ENCODE measurements at regions not wholly inside any gene's neighbourhood (a gene's known extent, or its start where the extent isn't known, plus 50 kb on each side); places are given as distances from the start of the nearest gene placed in this dataset.
"Not testable (repeated sequence)": the region's sequence is repeated elsewhere in the genome, so short reads cannot be mapped to it uniquely, and the experiment has no call there.

- DNase-seq (ENCODE audit: low read depth, low spot score) = no peak
- TF ChIP-seq FOXP2 (optimal IDR thresholded peaks at IDR 0.05; ENCODE audit: control extremely low read depth, extremely low read length, insufficient read depth) (no peak), POLR2AphosphoS5 (IDR thresholded peaks at IDR 0.05; ENCODE audit: borderline replicate concordance, low read depth, low read length) (no peak), EZH2 (IDR thresholded peaks at IDR 0.05) (no peak)
- no peak overlapping the region for H3K9ac ChIP-seq (ENCODE audit: insufficient read length)
- no peak overlapping the region for H3K4me3 ChIP-seq
- H3K36me3 ChIP-seq (ENCODE audit: insufficient read depth, low read length) = no peaks in the 10 kb centered on the region
- H3K27ac ChIP-seq = no peak overlapping the region
- H3K9me3 ChIP-seq (ENCODE audit: low read depth, low read length) = no peaks in the 10 kb centered on the region
Observed at GRCh38 chr5:106267256-106267655, 1403.5 kb downstream of the EFNA5 start.

GRCh38 chr5:106262395-106262794 lies 1408.3 kb downstream of the EFNA5 start:
- Histone ChIP-seq H3K9me3 (ENCODE audit: low read depth, low read length) (no peaks in the 10 kb centered on the region), H3K27ac (no peak overlapping the region), H3K9ac (ENCODE audit: insufficient read length) (no peak overlapping the region), H3K4me3 (no peak overlapping the region), H3K36me3 (ENCODE audit: insufficient read depth, low read length) (no peaks in the 10 kb centered on the region)
- no peak for DNase-seq (ENCODE audit: low read depth, low spot score)
- no peak for TF ChIP-seq EZH2 (IDR thresholded peaks at IDR 0.05)
- no peak for TF ChIP-seq POLR2AphosphoS5 (IDR thresholded peaks at IDR 0.05; ENCODE audit: borderline replicate concordance, low read depth, low read length)
- TF ChIP-seq FOXP2 (optimal IDR thresholded peaks at IDR 0.05; ENCODE audit: control extremely low read depth, extremely low read length, insufficient read depth) = no peak

- not testable (repeated sequence) for H3K27ac ChIP-seq; H3K36me3 ChIP-seq (ENCODE audit: insufficient read depth, low read length); H3K4me3 ChIP-seq; H3K9ac ChIP-seq (ENCODE audit: insufficient read length); H3K9me3 ChIP-seq (ENCODE audit: low read depth, low read length); DNase-seq (ENCODE audit: low read depth, low spot score)
Observed at GRCh38 chr5:106259431-106260090, 1411.2 kb downstream of the EFNA5 start.

- H3K9ac ChIP-seq (ENCODE audit: insufficient read length) = no peak overlapping the region
- no peaks in the 10 kb centered on the region for H3K36me3 ChIP-seq (ENCODE audit: insufficient read depth, low read length)
- no peak for TF ChIP-seq POLR2AphosphoS5 (IDR thresholded peaks at IDR 0.05; ENCODE audit: borderline replicate concordance, low read depth, low read length)
- no peak for TF ChIP-seq FOXP2 (optimal IDR thresholded peaks at IDR 0.05; ENCODE audit: control extremely low read depth, extremely low read length, insufficient read depth)
- TF ChIP-seq EZH2 (IDR thresholded peaks at IDR 0.05) = no peak
- no peaks in the 10 kb centered on the region for H3K9me3 ChIP-seq (ENCODE audit: low read depth, low read length)
- H3K4me3 ChIP-seq = no peak overlapping the region
- no peak for DNase-seq (ENCODE audit: low read depth, low spot score)
- H3K27ac ChIP-seq = no peak overlapping the region
Observed at GRCh38 chr5:106258591-106259125, 1412.1 kb downstream of the EFNA5 start.

GRCh38 chr5:106254784-106255183 lies 1416.0 kb downstream of the EFNA5 start:
- Histone ChIP-seq H3K4me3 (no peak overlapping the region), H3K9ac (ENCODE audit: insufficient read length) (no peak overlapping the region), H3K36me3 (ENCODE audit: insufficient read depth, low read length) (no peaks in the 10 kb centered on the region), H3K27ac (no peak overlapping the region), H3K9me3 (ENCODE audit: low read depth, low read length) (no peaks in the 10 kb centered on the region)
- DNase-seq (ENCODE audit: low read depth, low spot score) = no peak
- TF ChIP-seq FOXP2 (optimal IDR thresholded peaks at IDR 0.05; ENCODE audit: control extremely low read depth, extremely low read length, insufficient read depth) = no peak
- no peak for TF ChIP-seq EZH2 (IDR thresholded peaks at IDR 0.05)
- TF ChIP-seq POLR2AphosphoS5 (IDR thresholded peaks at IDR 0.05; ENCODE audit: borderline replicate concordance, low read depth, low read length) = no peak

- not testable (repeated sequence) for DNase-seq (ENCODE audit: low read depth, low spot score); H3K36me3 ChIP-seq (ENCODE audit: insufficient read depth, low read length); H3K27ac ChIP-seq; H3K9me3 ChIP-seq (ENCODE audit: low read depth, low read length); H3K4me3 ChIP-seq; H3K9ac ChIP-seq (ENCODE audit: insufficient read length)
Observed at GRCh38 chr5:106246044-106246745, 1424.5 kb downstream of the EFNA5 start.

- no peak for DNase-seq (ENCODE audit: low read depth, low spot score)
- H3K36me3 ChIP-seq (ENCODE audit: insufficient read depth, low read length) = no peaks in the 10 kb centered on the region
- H3K9me3 ChIP-seq (ENCODE audit: low read depth, low read length) = no peaks in the 10 kb centered on the region
- H3K9ac ChIP-seq (ENCODE audit: insufficient read length) = no peak overlapping the region
- no peak overlapping the region for H3K27ac ChIP-seq
- H3K4me3 ChIP-seq = no peak overlapping the region
- TF ChIP-seq FOXP2 (optimal IDR thresholded peaks at IDR 0.05; ENCODE audit: control extremely low read depth, extremely low read length, insufficient read depth) (no peak), POLR2AphosphoS5 (IDR thresholded peaks at IDR 0.05; ENCODE audit: borderline replicate concordance, low read depth, low read length) (no peak), EZH2 (IDR thresholded peaks at IDR 0.05) (no peak)
Observed at GRCh38 chr5:106241409-106241808, 1429.3 kb downstream of the EFNA5 start.

GRCh38 chr5:106205916-106206571 lies 1464.7 kb downstream of the EFNA5 start:
- Histone ChIP-seq H3K9ac (ENCODE audit: insufficient read length) (no peak overlapping the region), H3K4me3 (no peak overlapping the region), H3K36me3 (ENCODE audit: insufficient read depth, low read length) (no peaks in the 10 kb centered on the region), H3K27ac (no peak overlapping the region), H3K9me3 (ENCODE audit: low read depth, low read length) (peaks cover 5% of the 10 kb centered on the region; the same call in 1 of the 2 replicates)
- TF ChIP-seq FOXP2 (optimal IDR thresholded peaks at IDR 0.05; ENCODE audit: control extremely low read depth, extremely low read length, insufficient read depth) (no peak), EZH2 (IDR thresholded peaks at IDR 0.05) (no peak), POLR2AphosphoS5 (IDR thresholded peaks at IDR 0.05; ENCODE audit: borderline replicate concordance, low read depth, low read length) (no peak)
- DNase-seq (ENCODE audit: low read depth, low spot score) = no peak

All from SK-N-MC (cell line).